ENCODE measurements at regions not wholly inside any gene's neighbourhood (a gene's known extent, or its start where the extent isn't known, plus 50 kb on each side); places are given as distances from the start of the nearest gene placed in this dataset.

GRCh38 chr5:163760498-163760897, 255.1 kb downstream of the MAT2B start:
- FAIRE-seq, result no peak
- no peak for DNase-seq (ENCODE audit: low spot score in 2 of 2)

- no peak for FAIRE-seq
Measured at GRCh38 chr5:163766936-163767670, 261.7 kb downstream of the MAT2B start.

GRCh38 chr5:163770625-163771024, 265.2 kb downstream of the MAT2B start:
- no peak for DNase-seq (ENCODE audit: low spot score in 2 of 2)
- FAIRE-seq, result no peak

More at GRCh38 chr5:163766936-163767670, 261.7 kb downstream of the MAT2B start:
- no peak for DNase-seq (ENCODE audit: low spot score in 2 of 2)

GRCh38 chr5:163772241-163772640, 266.8 kb downstream of the MAT2B start:
- FAIRE-seq (no peak), DNase-seq (ENCODE audit: low spot score in 2 of 2) (no peak)

- DNase-seq (ENCODE audit: low spot score in 2 of 2) (no peak), FAIRE-seq (no peak)
Measured at GRCh38 chr5:163772644-163773043, 267.2 kb downstream of the MAT2B start.

- FAIRE-seq (no peak), DNase-seq (ENCODE audit: low spot score in 2 of 2) (no peak)
Measured at GRCh38 chr5:163773226-163773625, 267.8 kb downstream of the MAT2B start.

GRCh38 chr5:163789870-163790269, 284.5 kb downstream of the MAT2B start:
- FAIRE-seq, result no peak
- DNase-seq (ENCODE audit: low spot score in 2 of 2), result no peak

GRCh38 chr5:163790497-163790896, 285.1 kb downstream of the MAT2B start:
- FAIRE-seq (no peak), DNase-seq (ENCODE audit: low spot score in 2 of 2) (no peak)

GRCh38 chr5:163794993-163795392, 289.6 kb downstream of the MAT2B start:
- DNase-seq (ENCODE audit: low spot score in 2 of 2) (no peak), FAIRE-seq (no peak)

GRCh38 chr5:163807781-163808180, 302.4 kb downstream of the MAT2B start:
- FAIRE-seq, result no peak
- DNase-seq (ENCODE audit: low spot score in 2 of 2), result no peak

- DNase-seq (ENCODE audit: low spot score in 2 of 2), result no peak
- no peak for FAIRE-seq
Measured at GRCh38 chr5:163809473-163809872, 304.1 kb downstream of the MAT2B start.

- DNase-seq (ENCODE audit: low spot score in 2 of 2) (no peak), FAIRE-seq (no peak)
Measured at GRCh38 chr5:163813900-163814299, 308.5 kb downstream of the MAT2B start.

- DNase-seq (ENCODE audit: low spot score in 2 of 2) (no peak), FAIRE-seq (no peak)
Measured at GRCh38 chr5:163815240-163815791, 309.9 kb downstream of the MAT2B start.

- no peak for FAIRE-seq
- no peak for DNase-seq (ENCODE audit: low spot score in 2 of 2)
Measured at GRCh38 chr5:163821142-163821541, 315.7 kb downstream of the MAT2B start.

GRCh38 chr5:163822548-163822947, 317.1 kb downstream of the MAT2B start:
- no peak for FAIRE-seq
- DNase-seq (ENCODE audit: low spot score in 2 of 2), result no peak

GRCh38 chr5:163825661-163826060, 320.2 kb downstream of the MAT2B start:
- FAIRE-seq (no peak), DNase-seq (ENCODE audit: low spot score in 2 of 2) (no peak)

GRCh38 chr5:163826201-163826600, 320.8 kb downstream of the MAT2B start:
- DNase-seq (ENCODE audit: low spot score in 2 of 2) (no peak), FAIRE-seq (no peak)

GRCh38 chr5:163832155-163832554, 326.7 kb downstream of the MAT2B start:
- no peak for FAIRE-seq
- DNase-seq (ENCODE audit: low spot score in 2 of 2), result no peak

- FAIRE-seq, result no peak
- DNase-seq (ENCODE audit: low spot score in 2 of 2), result no peak
Measured at GRCh38 chr5:163838738-163839137, 333.3 kb downstream of the MAT2B start.

- FAIRE-seq (no peak), DNase-seq (ENCODE audit: low spot score in 2 of 2) (no peak)
Measured at GRCh38 chr5:163846512-163846911, 341.1 kb downstream of the MAT2B start.

- DNase-seq (ENCODE audit: low spot score in 2 of 2), result no peak
- no peak for FAIRE-seq
Measured at GRCh38 chr5:163855754-163856153, 350.3 kb downstream of the MAT2B start.

GRCh38 chr5:163861670-163862069, 356.3 kb downstream of the MAT2B start:
- FAIRE-seq (no peak), DNase-seq (ENCODE audit: low spot score in 2 of 2) (no peak)

Data from frontal cortex (tissue), 3 donors.